ENCODE measurements at regions not wholly inside any gene's neighbourhood (a gene's known extent, or its start where the extent isn't known, plus 50 kb on each side); places are given as distances from the start of the nearest gene placed in this dataset.

GRCh38 chr10:6936931-6937330 lies 356.9 kb upstream of the PRKCQ start:
- no peaks in the 10 kb centered on the region for H4K20me1 ChIP-seq (ENCODE audit: insufficient read depth, low read length)
- ChIA-PET POLR2A (no interaction called here), CTCF (ENCODE audit: low intra/inter-chr PET ratio, low total read pairs) (no interaction called here)
- BruUV-seq (replicated peaks): no TSS peak
- ATAC-seq (no peak), FAIRE-seq (no peak), DNase-seq (ENCODE audit: low spot score) (no peak)
- H3K9ac ChIP-seq (ENCODE audit: insufficient read depth, low read depth, low read length): no peak overlapping the region
- H3K9me3 ChIP-seq (ENCODE audit: low read length): no peaks in the 10 kb centered on the region
- no peaks in the 10 kb centered on the region for H3K4me1 ChIP-seq (ENCODE audit: insufficient read depth, low read length)
- H2AFZ ChIP-seq (ENCODE audit: low read length): no peak overlapping the region
- no peaks in the 10 kb centered on the region for H3K79me2 ChIP-seq (ENCODE audit: insufficient read depth, low read length)
- intact Hi-C loops (cut with micrococcal nuclease; ENCODE audit: unreplicated experiment): no loop called here
- H3K27ac ChIP-seq (ENCODE audit: extremely low read length, insufficient read depth, low read length): no peak overlapping the region
- in situ Hi-C loops (cut with HindIII; ENCODE audit: extremely low pct_ligation_motif_present, low pct_unique_long_range_greater_than_20kb): no loop called here
- no peaks in the 10 kb centered on the region for H3K36me3 ChIP-seq (replicated peaks in 1 of 2; ENCODE audit: control insufficient read depth in 1 of 2, insufficient read depth in 2 of 2, low read length in 2 of 2)
- H3K4me3 ChIP-seq (replicated peaks in 1 of 3; ENCODE audit: insufficient read depth in 1 of 3, low read depth in 2 of 3, low read length in 3 of 3): no peak overlapping the region
- no peaks in the 10 kb centered on the region for H3K27me3 ChIP-seq (ENCODE audit: control insufficient read depth in 1 of 2, insufficient read depth in 2 of 2, low read length in 2 of 2)
- no peak overlapping the region for H3K4me2 ChIP-seq (ENCODE audit: low read depth, low read length)
- TF ChIP-seq ZNF101 (CRISPR knock-in tag; IDR thresholded peaks at IDR 0.05; ENCODE audit: borderline replicate concordance, low read depth): no peak
- TF ChIP-seq MEIS1 (CRISPR knock-in tag; IDR thresholded peaks at IDR 0.05; ENCODE audit: borderline replicate concordance): no peak
- no peak for TF ChIP-seq ZMAT3 (CRISPR knock-in tag; conservative IDR thresholded peaks at IDR 0.05)
- TF ChIP-seq HBP1 (CRISPR knock-in tag; IDR thresholded peaks at IDR 0.05; ENCODE audit: low read depth): no peak
- TF ChIP-seq ZNF605 (CRISPR knock-in tag; IDR thresholded peaks at IDR 0.05): no peak
- no peak for TF ChIP-seq CENPT (CRISPR knock-in tag; IDR thresholded peaks at IDR 0.05; ENCODE audit: low read depth)
- TF ChIP-seq KDM1A (CRISPR knock-in tag; IDR thresholded peaks at IDR 0.05): no peak
- TF ChIP-seq NR2C2 (CRISPR knock-in tag; IDR thresholded peaks at IDR 0.05; ENCODE audit: borderline replicate concordance): no peak
- TF ChIP-seq ZNF275 (CRISPR knock-in tag; IDR thresholded peaks at IDR 0.05; ENCODE audit: borderline replicate concordance): no peak
- no peak for TF ChIP-seq MAF1 (CRISPR knock-in tag; IDR thresholded peaks at IDR 0.05; ENCODE audit: borderline replicate concordance)
- no peak for TF ChIP-seq ARID4A (CRISPR knock-in tag; IDR thresholded peaks at IDR 0.05; ENCODE audit: borderline replicate concordance)
- TF ChIP-seq ELF3 (CRISPR knock-in tag; IDR thresholded peaks at IDR 0.05): no peak
- no peak for TF ChIP-seq MAFG (CRISPR knock-in tag; IDR thresholded peaks at IDR 0.05)
